ENCODE measurements at regions not wholly inside any gene's neighbourhood (a gene's known extent, or its start where the extent isn't known, plus 50 kb on each side); places are given as distances from the start of the nearest gene placed in this dataset.

- no peaks in the 10 kb centered on the region for H3K27me3 ChIP-seq (replicated peaks in 1 of 7)
- no peak for DNase-seq
- no peaks in the 10 kb centered on the region for H3K36me3 ChIP-seq
- intact Hi-C loops (cut with DNase I; ENCODE audit: low total_unique reads) = loop anchor here (10.0 kb wide), 2 partner anchors 472 to 522 kb away; partner anchors contain the start of gene ADRA1B
- H3K9me3 ChIP-seq = no peaks in the 10 kb centered on the region
- 76 to 82% (median 77%) methylated on average over 12 of the region's 12 CpGs for WGBS, 5 donors
- H3K4me3 ChIP-seq = no peak overlapping the region
- H3K4me1 ChIP-seq = no peaks in the 10 kb centered on the region
- H3K27ac ChIP-seq = no peak overlapping the region
- TF ChIP-seq POLR2AphosphoS5 (IDR thresholded peaks at IDR 0.05) (peak in 1 of 3 donors; percentile 40), CTCF (IDR thresholded peaks at IDR 0.05 in 8 of 11, conservative IDR thresholded peaks at IDR 0.05 in 3 of 11) (no peak)
These were observed 112.0 kb upstream of the IL12B start for GRCh38 chr5:159442206-159442850.

GRCh38 chr5:159444441-159445082 is 114.3 kb upstream of the IL12B start:
- TF ChIP-seq POLR2A (IDR thresholded peaks at IDR 0.05) (no peak), CTCF (IDR thresholded peaks at IDR 0.05 in 8 of 11, conservative IDR thresholded peaks at IDR 0.05 in 3 of 11) (peak in 7 of 11 experiments; percentile 24 to 47 (median 29))
- DNase-seq = no peak
- H3K4me3 ChIP-seq = no peak overlapping the region
- H3K27me3 ChIP-seq (replicated peaks in 1 of 7) = no peaks in the 10 kb centered on the region
- no peak overlapping the region for H3K27ac ChIP-seq
- intact Hi-C loops (cut with DNase I; ENCODE audit: low total_unique reads) = loop anchor here (10.0 kb wide), 2 partner anchors 470 to 520 kb away; partner anchors contain the start of gene ADRA1B
- 58 to 68% (median 61%) methylated on average over 6 of the region's 6 CpGs for WGBS, 5 donors
- H3K36me3 ChIP-seq = no peaks in the 10 kb centered on the region
- no peaks in the 10 kb centered on the region for H3K4me1 ChIP-seq
- H3K9me3 ChIP-seq = no peaks in the 10 kb centered on the region

GRCh38 chr5:159447116-159447515 is 116.8 kb upstream of the IL12B start:
- no peaks in the 10 kb centered on the region for H3K9me3 ChIP-seq
- H3K4me1 ChIP-seq = no peaks in the 10 kb centered on the region
- no peaks in the 10 kb centered on the region for H3K27me3 ChIP-seq (replicated peaks in 1 of 7)
- DNase-seq = no peak
- intact Hi-C loops (cut with DNase I; ENCODE audit: low total_unique reads) = loop anchor here (10.0 kb wide), 2 partner anchors 468 to 518 kb away; partner anchors contain the start of gene ADRA1B
- 94 to 97% (median 96%) methylated on average over 1 of the region's 1 CpG for WGBS, 5 donors
- H3K36me3 ChIP-seq = no peaks in the 10 kb centered on the region
- no peak overlapping the region for H3K4me3 ChIP-seq
- H3K27ac ChIP-seq = no peak overlapping the region
- TF ChIP-seq CTCF (IDR thresholded peaks at IDR 0.05 in 8 of 11, conservative IDR thresholded peaks at IDR 0.05 in 3 of 11) = no peak
- no peak for TF ChIP-seq POLR2AphosphoS5 (IDR thresholded peaks at IDR 0.05)
- no peak for TF ChIP-seq POLR2A (IDR thresholded peaks at IDR 0.05)

- Histone ChIP-seq H3K36me3 (no peaks in the 10 kb centered on the region), H3K27ac (no peak overlapping the region), H3K9me3 (no peaks in the 10 kb centered on the region), H3K4me1 (no peaks in the 10 kb centered on the region), H3K4me3 (no peak overlapping the region), H3K27me3 (replicated peaks in 1 of 7) (no peaks in the 10 kb centered on the region)
- TF ChIP-seq POLR2AphosphoS5 (IDR thresholded peaks at IDR 0.05) (no peak), POLR2A (IDR thresholded peaks at IDR 0.05) (no peak)
- intact Hi-C loops (cut with DNase I; ENCODE audit: low total_unique reads) = loop anchor here (10.0 kb wide), 2 partner anchors 466 to 516 kb away; partner anchors contain the start of gene ADRA1B
- no peak for DNase-seq
- 75 to 87% (median 80%) methylated on average over 5 of the region's 5 CpGs for WGBS, 5 donors
These were observed 118.6 kb upstream of the IL12B start for GRCh38 chr5:159448841-159449407.
